ENCODE measurements at regions not wholly inside any gene's neighbourhood (a gene's known extent, or its start where the extent isn't known, plus 50 kb on each side); places are given as distances from the start of the nearest gene placed in this dataset.

- no peaks in the 10 kb centered on the region for H3K9me3 Mint-ChIP-seq (ENCODE audit: unreplicated experiment)
- DNase-seq (ENCODE audit: low read depth) (no peak), FAIRE-seq (no peak)
- Histone ChIP-seq H3K27me3 (ENCODE audit: insufficient read depth, low read length) (peaks cover 2% of the 10 kb centered on the region), H3K36me3 (ENCODE audit: insufficient read depth, low read length) (no peaks in the 10 kb centered on the region), H3K4me1 (ENCODE audit: insufficient read depth, low read length) (peaks cover 2% of the 10 kb centered on the region), H3K79me2 (ENCODE audit: insufficient read depth, low read length) (no peaks in the 10 kb centered on the region), H3K27ac (ENCODE audit: low read depth, low read length) (no peak overlapping the region), H3K9ac (ENCODE audit: low read length) (no peak overlapping the region), H3K9me3 (ENCODE audit: insufficient read depth, low read depth, low read length) (no peaks in the 10 kb centered on the region), H4K20me1 (ENCODE audit: insufficient read depth, low read length) (no peaks in the 10 kb centered on the region), H3K4me3 (ENCODE audit: insufficient read depth, low read depth, low read length) (no peak overlapping the region), H2AFZ (ENCODE audit: low read depth, low read length) (no peak overlapping the region), H3K4me2 (ENCODE audit: low read length) (no peak overlapping the region)
- peaks cover 2% of the 10 kb centered on the region for H3K4me1 Mint-ChIP-seq (ENCODE audit: low read depth, unreplicated experiment)
- no peaks in the 10 kb centered on the region for H3K36me3 Mint-ChIP-seq (ENCODE audit: low read depth, unreplicated experiment)
- H3K27me3 Mint-ChIP-seq (ENCODE audit: low read depth, unreplicated experiment) = peaks cover 16% of the 10 kb centered on the region
- TF ChIP-seq CTCF (IDR thresholded peaks at IDR 0.05; ENCODE audit: insufficient read depth, low read depth, low read length) (no peak), EZH2 (IDR thresholded peaks at IDR 0.05; ENCODE audit: insufficient read depth, low read length) (no peak)
- H3K27ac Mint-ChIP-seq (ENCODE audit: unreplicated experiment) = no peak overlapping the region
- no peak overlapping the region for H3K4me3 Mint-ChIP-seq (ENCODE audit: unreplicated experiment)
Observed at GRCh38 chr10:35881320-35881719, 239.2 kb upstream of the FZD8 start.

GRCh38 chr10:35876248-35876647 lies 234.2 kb upstream of the FZD8 start:
- DNase-seq (ENCODE audit: low read depth) (peak; percentile 54), FAIRE-seq (peak; percentile 91)
- H3K4me2 ChIP-seq (ENCODE audit: low read length) = peak overlapping the region; percentile 26
- no peak overlapping the region for H3K4me3 Mint-ChIP-seq (ENCODE audit: unreplicated experiment)
- no peak overlapping the region for H3K9ac ChIP-seq (ENCODE audit: low read length)
- H3K9me3 Mint-ChIP-seq (ENCODE audit: unreplicated experiment) = no peaks in the 10 kb centered on the region
- peak overlapping the region; percentile 24 for H2AFZ ChIP-seq (ENCODE audit: low read depth, low read length)
- no peak for TF ChIP-seq CTCF (IDR thresholded peaks at IDR 0.05; ENCODE audit: insufficient read depth, low read depth, low read length)
- TF ChIP-seq EZH2 (IDR thresholded peaks at IDR 0.05; ENCODE audit: insufficient read depth, low read length) = no peak
- peaks cover 18% of the 10 kb centered on the region for H3K4me1 ChIP-seq (ENCODE audit: insufficient read depth, low read length)
- H4K20me1 ChIP-seq (ENCODE audit: insufficient read depth, low read length) = no peaks in the 10 kb centered on the region
- no peaks in the 10 kb centered on the region for H3K27me3 ChIP-seq (ENCODE audit: insufficient read depth, low read length)
- no peak overlapping the region for H3K4me3 ChIP-seq (ENCODE audit: insufficient read depth, low read depth, low read length)
- H3K27ac Mint-ChIP-seq (ENCODE audit: unreplicated experiment) = peak overlapping the region; percentile 97
- H3K9me3 ChIP-seq (ENCODE audit: insufficient read depth, low read depth, low read length) = no peaks in the 10 kb centered on the region
- no peaks in the 10 kb centered on the region for H3K36me3 Mint-ChIP-seq (ENCODE audit: low read depth, unreplicated experiment)
- H3K27ac ChIP-seq (ENCODE audit: low read depth, low read length) = no peak overlapping the region
- no peaks in the 10 kb centered on the region for H3K79me2 ChIP-seq (ENCODE audit: insufficient read depth, low read length)
- H3K36me3 ChIP-seq (ENCODE audit: insufficient read depth, low read length) = no peaks in the 10 kb centered on the region
- H3K27me3 Mint-ChIP-seq (ENCODE audit: low read depth, unreplicated experiment) = no peaks in the 10 kb centered on the region
- H3K4me1 Mint-ChIP-seq (ENCODE audit: low read depth, unreplicated experiment) = peaks cover 25% of the 10 kb centered on the region

- no peak overlapping the region for H3K27ac ChIP-seq (ENCODE audit: low read depth, low read length)
- peak overlapping the region; percentile 26 for H3K4me2 ChIP-seq (ENCODE audit: low read length)
- no peaks in the 10 kb centered on the region for H3K36me3 Mint-ChIP-seq (ENCODE audit: low read depth, unreplicated experiment)
- H3K9me3 ChIP-seq (ENCODE audit: insufficient read depth, low read depth, low read length) = no peaks in the 10 kb centered on the region
- no peak overlapping the region for H3K4me3 ChIP-seq (ENCODE audit: insufficient read depth, low read depth, low read length)
- no peak overlapping the region for H3K9ac ChIP-seq (ENCODE audit: low read length)
- no peaks in the 10 kb centered on the region for H3K79me2 ChIP-seq (ENCODE audit: insufficient read depth, low read length)
- H3K9me3 Mint-ChIP-seq (ENCODE audit: unreplicated experiment) = no peaks in the 10 kb centered on the region
- H3K36me3 ChIP-seq (ENCODE audit: insufficient read depth, low read length) = no peaks in the 10 kb centered on the region
- H3K27me3 ChIP-seq (ENCODE audit: insufficient read depth, low read length) = no peaks in the 10 kb centered on the region
- no peaks in the 10 kb centered on the region for H3K27me3 Mint-ChIP-seq (ENCODE audit: low read depth, unreplicated experiment)
- peak overlapping the region; percentile 97 for H3K27ac Mint-ChIP-seq (ENCODE audit: unreplicated experiment)
- H4K20me1 ChIP-seq (ENCODE audit: insufficient read depth, low read length) = no peaks in the 10 kb centered on the region
- peak overlapping the region; percentile 42 for H3K4me3 Mint-ChIP-seq (ENCODE audit: unreplicated experiment)
- H3K4me1 Mint-ChIP-seq (ENCODE audit: low read depth, unreplicated experiment) = peaks cover 35% of the 10 kb centered on the region
- H2AFZ ChIP-seq (ENCODE audit: low read depth, low read length) = no peak overlapping the region
- FAIRE-seq = no peak
- peaks cover 18% of the 10 kb centered on the region for H3K4me1 ChIP-seq (ENCODE audit: insufficient read depth, low read length)
- TF ChIP-seq EZH2 (IDR thresholded peaks at IDR 0.05; ENCODE audit: insufficient read depth, low read length) (no peak), CTCF (IDR thresholded peaks at IDR 0.05; ENCODE audit: insufficient read depth, low read depth, low read length) (no peak)
- peak; percentile 43 for DNase-seq (ENCODE audit: low read depth)
Observed at GRCh38 chr10:35875016-35875676, 233.1 kb upstream of the FZD8 start.

All from astrocyte (in vitro differentiated cells and primary cell).